ENCODE measurements at regions not wholly inside any gene's neighbourhood (a gene's known extent, or its start where the extent isn't known, plus 50 kb on each side); places are given as distances from the start of the nearest gene placed in this dataset.

DNA sequence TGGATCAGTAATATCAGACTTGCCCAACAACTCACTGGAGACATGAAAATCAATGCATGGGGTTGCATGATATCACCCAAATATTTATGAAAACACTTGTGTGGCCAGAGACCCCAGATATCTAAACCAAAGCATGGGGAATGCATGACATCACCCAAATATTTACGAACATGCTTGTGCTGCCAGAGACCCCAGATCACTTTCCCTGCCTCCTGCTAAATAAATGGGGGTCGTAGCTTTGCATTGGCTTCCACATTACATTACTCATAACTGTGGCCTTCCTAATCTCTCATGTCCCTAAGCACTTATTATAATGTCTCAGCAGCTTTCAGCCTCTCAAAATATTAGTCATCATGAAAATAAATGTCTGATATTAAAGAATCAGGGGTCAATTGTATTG is 838.0 kb upstream of the DEFB115 start:
- TF ChIP-seq ZNF251 (CRISPR knock-in tag; IDR thresholded peaks at IDR 0.05): no peak
- no peak for TF ChIP-seq ARNTL (CRISPR knock-in tag; IDR thresholded peaks at IDR 0.05)
- no peak for TF ChIP-seq TCF7L2 (IDR thresholded peaks at IDR 0.05; ENCODE audit: low read depth, low read length)
- no peak for TF ChIP-seq POLR2A (IDR thresholded peaks at IDR 0.05; ENCODE audit: insufficient read depth in 1 of 2, low read depth in 2 of 2, low read length in 2 of 2)
